ENCODE measurements at regions not wholly inside any gene's neighbourhood (a gene's known extent, or its start where the extent isn't known, plus 50 kb on each side); places are given as distances from the start of the nearest gene placed in this dataset.

DNA sequence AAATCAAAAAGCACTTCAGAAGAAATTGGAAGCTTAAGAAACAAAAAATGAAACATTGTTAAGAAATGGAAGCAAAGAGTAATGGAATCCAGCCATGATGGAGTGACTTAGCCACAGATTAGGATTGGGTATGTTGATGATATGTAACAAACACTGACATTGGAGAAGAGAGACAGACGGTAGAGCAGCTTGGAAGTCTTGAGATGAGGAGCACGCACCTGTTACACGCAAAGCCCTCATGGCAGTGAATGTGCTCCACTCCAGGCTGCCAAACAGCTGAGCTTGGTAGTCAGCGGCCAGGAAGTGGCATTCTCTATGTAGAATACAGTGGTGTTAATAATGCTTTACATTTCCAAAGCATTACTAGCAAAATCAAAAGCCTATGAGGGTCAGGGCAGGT lies 56.9 kb upstream of the GPRIN3 start:
- DNase-seq (ENCODE audit: low read depth, low spot score), result no peak

DNA sequence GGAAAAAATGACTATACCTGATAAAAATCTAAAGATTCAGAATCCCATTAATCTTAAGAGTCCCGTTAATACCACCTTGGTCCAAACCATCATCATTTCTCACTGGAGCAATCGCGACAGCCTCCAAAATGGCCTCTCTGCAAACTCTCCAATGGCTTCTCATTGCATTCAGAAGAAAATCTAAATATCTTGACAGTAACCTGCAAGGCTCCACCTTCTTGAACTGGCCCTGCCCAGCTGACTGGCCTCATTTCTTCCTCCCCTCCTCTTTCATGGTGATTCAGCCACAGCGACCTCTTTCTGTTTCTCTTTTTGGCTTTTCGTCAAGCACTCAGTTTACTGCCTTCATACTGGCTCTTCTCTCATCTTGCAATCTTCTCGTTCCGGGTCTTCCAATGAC lies 56.2 kb upstream of the GPRIN3 start:
- DNase-seq (ENCODE audit: low read depth, low spot score), result peak; percentile 1

DNA sequence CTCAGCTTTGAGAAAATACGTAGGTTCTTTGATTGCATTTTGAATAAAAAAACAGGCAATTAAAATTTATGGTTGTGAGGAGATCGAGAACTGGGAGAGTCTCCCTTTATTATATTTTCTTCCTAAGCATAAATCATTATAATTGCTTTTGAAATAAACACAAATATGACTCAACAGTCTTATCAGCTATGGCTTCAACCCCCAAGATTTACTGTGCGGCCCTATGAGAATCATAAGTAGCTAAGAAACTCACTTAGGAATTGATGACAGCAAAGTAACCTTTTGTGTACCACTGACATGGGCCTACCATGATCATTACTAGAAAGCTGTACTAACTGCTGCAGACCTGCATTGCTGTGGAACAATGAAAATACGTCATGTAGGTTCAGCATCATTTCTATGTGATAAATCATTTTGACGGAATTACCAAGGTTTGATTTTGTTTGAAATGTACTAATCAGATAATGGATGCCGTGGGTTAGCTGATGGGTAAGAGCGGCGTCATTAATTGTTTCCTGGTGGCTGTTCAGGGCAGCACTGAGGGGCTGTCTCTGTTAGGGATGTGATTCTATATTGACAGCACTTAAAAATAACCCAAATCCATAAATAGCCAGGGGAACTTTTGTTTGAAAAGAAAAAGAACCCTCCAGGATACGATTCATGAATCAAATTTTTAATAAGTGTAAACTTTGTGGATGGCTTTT lies 51.5 kb upstream of the GPRIN3 start:
- no peak for DNase-seq (ENCODE audit: low read depth, low spot score)

DNA sequence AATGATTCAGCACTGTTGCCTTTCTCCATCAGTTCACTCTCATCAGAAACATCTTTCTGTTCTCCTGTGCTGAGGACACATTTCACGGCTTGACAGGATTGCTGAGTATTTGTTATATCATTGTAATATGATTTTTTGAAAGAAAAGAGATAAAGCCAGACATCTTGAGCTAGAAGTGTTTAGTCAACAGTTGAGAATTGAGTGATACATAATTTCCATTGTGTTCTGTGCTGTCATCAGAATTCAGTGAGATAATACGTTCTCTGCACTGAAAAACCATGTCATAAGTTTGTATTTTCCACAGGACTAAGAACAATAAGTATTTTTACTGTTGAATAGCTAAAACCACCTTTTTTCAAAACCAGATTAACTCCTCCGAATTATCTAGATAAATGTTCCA lies 50.2 kb upstream of the GPRIN3 start:
- no peak for DNase-seq (ENCODE audit: low read depth, low spot score)
